HEK293 (cell line): ENCODE measurements at regions not wholly inside any gene's neighbourhood (a gene's known extent, or its start where the extent isn't known, plus 50 kb on each side); places are given as distances from the start of the nearest gene placed in this dataset.

ENCODE experiments used
- ATF2 ChIP-seq: fragments of 450-650 bp; formaldehyde crosslinking; IDR thresholded peaks from 2 replicates; pipeline ENCODE4 v1.5.1; 2016; ENCODE audit warnings: missing biosample characterization, missing genetic modification characterization, low read depth
- GLI2 ChIP-seq: fragments of 450-650 bp; formaldehyde crosslinking; IDR thresholded peaks from 2 replicates; pipeline ENCODE4; 2017; ENCODE audit warnings: missing biosample characterization, missing genetic modification characterization, low read depth, borderline replicate concordance
- GLI4 ChIP-seq: fragments of 450-650 bp; formaldehyde crosslinking; IDR thresholded peaks from 2 replicates; pipeline ENCODE4 v1.5.1; 2016; ENCODE audit warnings: missing biosample characterization, missing genetic modification characterization
- PRDM1 ChIP-seq: fragments of 450-650 bp; formaldehyde crosslinking; IDR thresholded peaks from 2 replicates; pipeline ENCODE4; 2016; ENCODE audit warnings: missing biosample characterization, missing genetic modification characterization
- PRDM10 ChIP-seq: fragments of 450-650 bp; formaldehyde crosslinking; IDR thresholded peaks from 2 replicates; pipeline ENCODE4 v1.5.1; 2016; ENCODE audit warnings: missing biosample characterization, missing genetic modification characterization
- PRDM2 ChIP-seq: fragments of 450-650 bp; formaldehyde crosslinking; IDR thresholded peaks from 2 replicates; pipeline ENCODE4 v1.5.1; 2016; ENCODE audit warnings: missing biosample characterization, missing genetic modification characterization, borderline replicate concordance
- SETDB1 ChIP-seq: IDR thresholded peaks from one replicate; pipeline ENCODE4 v1.6.1; 2017; ENCODE audit warnings: mild to moderate bottlenecking, low read length, moderate library complexity, mixed read lengths; ENCODE audit not compliant: insufficient read length
- SP2 ChIP-seq: fragments of 450-650 bp; formaldehyde crosslinking; IDR thresholded peaks from 2 replicates; pipeline ENCODE4 v1.5.1; 2016; ENCODE audit warnings: missing biosample characterization, missing genetic modification characterization
- TCF7L2 ChIP-seq: IDR thresholded peaks from 2 replicates; pipeline ENCODE4 v1.6.1; 2011; ENCODE audit warnings: low read depth, mild to moderate bottlenecking, inconsistent platforms, low read length, moderate library complexity, borderline replicate concordance
- ZBTB44 ChIP-seq: fragments of 450-650 bp; IDR thresholded peaks from 2 replicates; pipeline ENCODE4 v1.5.1; 2018; ENCODE audit warnings: missing biosample characterization, mild to moderate bottlenecking, missing genetic modification characterization
- ZNF10 ChIP-seq: fragments of 450-650 bp; formaldehyde crosslinking; IDR thresholded peaks from 2 replicates; pipeline ENCODE4 v1.5.1; 2017; ENCODE audit warnings: missing biosample characterization, missing genetic modification characterization
- ZNF138 ChIP-seq: fragments of 450-650 bp; formaldehyde crosslinking; IDR thresholded peaks from 2 replicates; pipeline ENCODE4 v1.5.1; 2016; ENCODE audit warnings: missing biosample characterization, missing genetic modification characterization, borderline replicate concordance
- ZNF18 ChIP-seq: fragments of 450-650 bp; formaldehyde crosslinking; IDR thresholded peaks from 2 replicates; pipeline ENCODE4 v1.5.1; 2016; ENCODE audit warnings: missing biosample characterization, missing genetic modification characterization
- ZNF24 ChIP-seq: fragments of 450-650 bp; formaldehyde crosslinking; IDR thresholded peaks from 2 replicates; pipeline ENCODE4 v1.5.1; 2016; ENCODE audit warnings: missing biosample characterization, missing genetic modification characterization
- ZNF350 ChIP-seq: fragments of 450-650 bp; formaldehyde crosslinking; IDR thresholded peaks from 2 replicates; pipeline ENCODE4 v1.5.0; 2017; ENCODE audit warnings: missing biosample characterization, mild to moderate bottlenecking, missing genetic modification characterization
- ZNF394 ChIP-seq: fragments of 450-650 bp; formaldehyde crosslinking; IDR thresholded peaks from 2 replicates; pipeline ENCODE4 v1.5.1; 2016; ENCODE audit warnings: missing biosample characterization, missing genetic modification characterization, mild to moderate bottlenecking, moderate library complexity, borderline replicate concordance
- ZNF423 ChIP-seq: fragments of 450-650 bp; formaldehyde crosslinking; IDR thresholded peaks from 2 replicates; pipeline ENCODE4 v1.5.1; 2016; ENCODE audit warnings: missing biosample characterization, missing genetic modification characterization
- ZNF530 ChIP-seq: fragments of 450-650 bp; formaldehyde crosslinking; IDR thresholded peaks from 2 replicates; pipeline ENCODE4 v1.5.1; 2016; ENCODE audit warnings: low read depth, missing biosample characterization, missing genetic modification characterization
- ZNF600 ChIP-seq: fragments of 450-650 bp; formaldehyde crosslinking; IDR thresholded peaks from 2 replicates; pipeline ENCODE4 v1.5.1; 2016; ENCODE audit warnings: missing biosample characterization, missing genetic modification characterization
- ZNF629 ChIP-seq: fragments of 450-650 bp; formaldehyde crosslinking; IDR thresholded peaks from 2 replicates; pipeline ENCODE4 v1.5.1; 2017; ENCODE audit warnings: missing biosample characterization, missing genetic modification characterization
- TF ChIP-seq, protein P1 (sequence below): fragments of 450-650 bp; formaldehyde crosslinking; IDR thresholded peaks from 2 replicates; pipeline ENCODE4 v1.5.1; 2016; ENCODE audit warnings: missing biosample characterization, missing genetic modification characterization
- TF ChIP-seq, protein P2 (sequence below): fragments of 450-650 bp; formaldehyde crosslinking; IDR thresholded peaks from 2 replicates; pipeline ENCODE4 v1.5.1; 2016; ENCODE audit warnings: missing biosample characterization, missing genetic modification characterization, borderline replicate concordance

DNA sequence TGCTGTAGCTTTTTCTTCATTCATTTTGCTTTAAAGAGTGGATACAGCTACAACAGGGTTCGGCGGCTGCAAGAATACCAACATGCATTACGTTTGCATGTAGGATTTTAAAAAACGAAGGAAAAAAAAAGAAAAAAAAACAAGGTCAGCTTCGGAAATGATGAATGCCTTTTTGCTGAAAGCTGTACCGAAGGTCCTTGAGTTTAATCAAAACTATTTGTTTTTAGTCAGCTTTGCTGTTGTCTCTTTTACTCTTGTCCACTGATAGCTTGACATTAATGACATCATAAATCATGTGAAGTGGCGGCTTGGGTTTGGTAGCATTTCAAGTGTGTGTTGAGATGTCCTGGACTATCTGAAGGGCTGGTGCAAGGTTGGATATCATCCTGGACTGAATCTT is 779.1 kb downstream of the NR2F1-AS1 start (continued):
- TF ChIP-seq, protein P1, sequence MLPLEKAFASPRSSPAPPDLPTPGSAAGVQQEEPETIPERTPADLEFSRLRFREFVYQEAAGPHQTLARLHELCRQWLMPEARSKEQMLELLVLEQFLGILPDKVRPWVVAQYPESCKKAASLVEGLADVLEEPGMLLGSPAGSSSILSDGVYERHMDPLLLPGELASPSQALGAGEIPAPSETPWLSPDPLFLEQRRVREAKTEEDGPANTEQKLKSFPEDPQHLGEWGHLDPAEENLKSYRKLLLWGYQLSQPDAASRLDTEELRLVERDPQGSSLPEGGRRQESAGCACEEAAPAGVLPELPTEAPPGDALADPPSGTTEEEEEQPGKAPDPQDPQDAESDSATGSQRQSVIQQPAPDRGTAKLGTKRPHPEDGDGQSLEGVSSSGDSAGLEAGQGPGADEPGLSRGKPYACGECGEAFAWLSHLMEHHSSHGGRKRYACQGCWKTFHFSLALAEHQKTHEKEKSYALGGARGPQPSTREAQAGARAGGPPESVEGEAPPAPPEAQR: no peak
- TF ChIP-seq ZNF24 (tag by site-specific recombination): peak; percentile 91
- TF ChIP-seq GLI4 (tag by site-specific recombination): no peak
- TF ChIP-seq ZNF138 (tag by site-specific recombination): no peak
- 0 out of 2 replicates have a peak, but pooled peaks have one; percentile 7 for TF ChIP-seq ZNF350 (tag by site-specific recombination)
- TF ChIP-seq ZNF600 (tag by site-specific recombination): peak; percentile 77
- TF ChIP-seq PRDM10: 0 out of 2 replicates have a peak, but pooled peaks have one; percentile 24
- peak; percentile 73 for TF ChIP-seq ZBTB44 (tag by site-specific recombination)
- TF ChIP-seq ZNF629 (tag by site-specific recombination): peak; percentile 81
- peak; percentile 63 for TF ChIP-seq ZNF394 (tag by site-specific recombination)
- TF ChIP-seq ZNF423 (tag by site-specific recombination): no peak
- TF ChIP-seq ZNF18 (tag by site-specific recombination): peak; percentile 45; the same call in 1 of the 2 replicates
- no peak for TF ChIP-seq SP2 (tag by site-specific recombination)
- peak; percentile 84 for TF ChIP-seq TCF7L2
- TF ChIP-seq, protein P2, sequence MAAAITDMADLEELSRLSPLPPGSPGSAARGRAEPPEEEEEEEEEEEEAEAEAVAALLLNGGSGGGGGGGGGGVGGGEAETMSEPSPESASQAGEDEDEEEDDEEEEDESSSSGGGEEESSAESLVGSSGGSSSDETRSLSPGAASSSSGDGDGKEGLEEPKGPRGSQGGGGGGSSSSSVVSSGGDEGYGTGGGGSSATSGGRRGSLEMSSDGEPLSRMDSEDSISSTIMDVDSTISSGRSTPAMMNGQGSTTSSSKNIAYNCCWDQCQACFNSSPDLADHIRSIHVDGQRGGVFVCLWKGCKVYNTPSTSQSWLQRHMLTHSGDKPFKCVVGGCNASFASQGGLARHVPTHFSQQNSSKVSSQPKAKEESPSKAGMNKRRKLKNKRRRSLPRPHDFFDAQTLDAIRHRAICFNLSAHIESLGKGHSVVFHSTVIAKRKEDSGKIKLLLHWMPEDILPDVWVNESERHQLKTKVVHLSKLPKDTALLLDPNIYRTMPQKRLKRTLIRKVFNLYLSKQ: no peak
- peak; percentile 51; the same call in 1 of the 2 replicates for TF ChIP-seq ZNF10 (tag by site-specific recombination)
- peak; percentile 48; the same call in 1 of the 2 replicates for TF ChIP-seq PRDM1 (tag by site-specific recombination)
- TF ChIP-seq ATF2 (tag by site-specific recombination): peak; percentile 95
- TF ChIP-seq PRDM2 (tag by site-specific recombination): no peak
- no peak for TF ChIP-seq SETDB1
- peak; percentile 86 for TF ChIP-seq GLI2 (tag by site-specific recombination)
- TF ChIP-seq ZNF530 (tag by site-specific recombination): no peak
